Activated CD4-positive, alpha-beta memory T cell treated with anti-CD3 and anti-CD28 coated beads for 36 hours (primary cell): ENCODE measurements at regions not wholly inside any gene's neighbourhood (a gene's known extent, or its start where the extent isn't known, plus 50 kb on each side); places are given as distances from the start of the nearest gene placed in this dataset.

Source experiments
- CTCF ChIA-PET: fragments of 350-600 bp; sonication (Branson Sonifier 250); formaldehyde crosslinking; loops from one replicate; lab custom pipeline; 2021; ENCODE audit warnings: antibody characterized with exemption, inconsistent platforms; lab: Charles Lee
- POLR2A ChIA-PET: fragments of 350-600 bp; sonication (Branson Sonifier 250); formaldehyde crosslinking; loops from one replicate; lab custom pipeline; 2021; ENCODE audit warnings: antibody characterized with exemption; lab: Charles Lee
- DNase-seq: peaks from one replicate; pipeline ENCODE4 v3.0.0-alpha.2; 2020
- H3K27ac Mint-ChIP-seq: one replicate; pipeline ENCODE4 v1.8.0; 2021; ENCODE audit warnings: mixed read lengths
- H3K27me3 Mint-ChIP-seq: one replicate; pipeline ENCODE4 v1.8.0; 2021; ENCODE audit warnings: mixed read lengths
- H3K36me3 Mint-ChIP-seq: one replicate; pipeline ENCODE4 v1.8.0; 2021; ENCODE audit warnings: mixed read lengths
- H3K4me1 Mint-ChIP-seq: one replicate; pipeline ENCODE4 v1.8.0; 2021; ENCODE audit warnings: low read depth, mixed read lengths
- H3K4me3 Mint-ChIP-seq: one replicate; pipeline ENCODE4 v1.8.0; 2021; ENCODE audit warnings: mild to moderate bottlenecking, mixed read lengths
- H3K9me3 Mint-ChIP-seq: one replicate; pipeline ENCODE4 v1.8.0; 2021; ENCODE audit warnings: mixed read lengths
- intact Hi-C: fragments of 100-400 bp; cut with micrococcal nuclease; formaldehyde crosslinking; loops from one replicate; pipeline ENCODE4 v1.15.1; 2023

GRCh38 chr6:18681832-18682503 is 294.8 kb downstream of the RNF144B start:
- Mint-ChIP-seq H3K27ac (no peak overlapping the region), H3K9me3 (peaks cover 8% of the 10 kb centered on the region), H3K4me3 (no peak overlapping the region), H3K36me3 (no peaks in the 10 kb centered on the region), H3K4me1 (no peaks in the 10 kb centered on the region), H3K27me3 (no peaks in the 10 kb centered on the region)
- POLR2A ChIA-PET = no interaction called here
- intact Hi-C loops = no loop called here
- DNase-seq = no peak
- CTCF ChIA-PET = no interaction called here

GRCh38 chr6:18684343-18684742 is 297.2 kb downstream of the RNF144B start:
- POLR2A ChIA-PET = no interaction called here
- Mint-ChIP-seq H3K27ac (no peak overlapping the region), H3K9me3 (peaks cover 2% of the 10 kb centered on the region), H3K27me3 (no peaks in the 10 kb centered on the region), H3K4me3 (no peak overlapping the region), H3K36me3 (no peaks in the 10 kb centered on the region), H3K4me1 (no peaks in the 10 kb centered on the region)
- DNase-seq = no peak
- intact Hi-C loops = no loop called here
- CTCF ChIA-PET = no interaction called here

- H3K27ac Mint-ChIP-seq = no peak overlapping the region
- no peaks in the 10 kb centered on the region for H3K9me3 Mint-ChIP-seq
- no peak overlapping the region for H3K4me3 Mint-ChIP-seq
- H3K36me3 Mint-ChIP-seq = no peaks in the 10 kb centered on the region
- ChIA-PET POLR2A (no interaction called here), CTCF (no interaction called here)
- H3K27me3 Mint-ChIP-seq = no peaks in the 10 kb centered on the region
- H3K4me1 Mint-ChIP-seq = no peaks in the 10 kb centered on the region
- DNase-seq = no peak
- intact Hi-C loops = no loop called here
Observed at GRCh38 chr6:18692929-18693685, 306.0 kb downstream of the RNF144B start.

- CTCF ChIA-PET = no interaction called here
- Mint-ChIP-seq H3K4me3 (no peak overlapping the region), H3K9me3 (no peaks in the 10 kb centered on the region), H3K4me1 (no peaks in the 10 kb centered on the region), H3K27ac (no peak overlapping the region), H3K36me3 (no peaks in the 10 kb centered on the region), H3K27me3 (no peaks in the 10 kb centered on the region)
- POLR2A ChIA-PET = no interaction called here
- intact Hi-C loops = no loop called here
- no peak for DNase-seq
Observed at GRCh38 chr6:18693881-18694280, 306.7 kb downstream of the RNF144B start.

GRCh38 chr6:18703546-18703945 is 316.4 kb downstream of the RNF144B start:
- intact Hi-C loops = no loop called here
- no peaks in the 10 kb centered on the region for H3K36me3 Mint-ChIP-seq
- ChIA-PET CTCF (no interaction called here), POLR2A (no interaction called here)
- no peaks in the 10 kb centered on the region for H3K4me1 Mint-ChIP-seq
- DNase-seq = no peak
- H3K27me3 Mint-ChIP-seq = no peaks in the 10 kb centered on the region
- no peak overlapping the region for H3K27ac Mint-ChIP-seq
- H3K9me3 Mint-ChIP-seq = no peaks in the 10 kb centered on the region
- H3K4me3 Mint-ChIP-seq = no peak overlapping the region

GRCh38 chr6:18707714-18708439 is 320.7 kb downstream of the RNF144B start:
- CTCF ChIA-PET = no interaction called here
- POLR2A ChIA-PET = no interaction called here

GRCh38 chr6:18712595-18712994 is 325.4 kb downstream of the RNF144B start:
- no peak for DNase-seq
- no peak overlapping the region for H3K4me3 Mint-ChIP-seq
- no peaks in the 10 kb centered on the region for H3K4me1 Mint-ChIP-seq
- intact Hi-C loops = no loop called here
- H3K27me3 Mint-ChIP-seq = no peaks in the 10 kb centered on the region
- H3K9me3 Mint-ChIP-seq = no peaks in the 10 kb centered on the region
- POLR2A ChIA-PET = no interaction called here
- no peaks in the 10 kb centered on the region for H3K36me3 Mint-ChIP-seq
- CTCF ChIA-PET = no interaction called here
- no peak overlapping the region for H3K27ac Mint-ChIP-seq

More at GRCh38 chr6:18707714-18708439, 320.7 kb downstream of the RNF144B start:
- no peaks in the 10 kb centered on the region for H3K27me3 Mint-ChIP-seq
- no peaks in the 10 kb centered on the region for H3K36me3 Mint-ChIP-seq
- intact Hi-C loops = no loop called here
- H3K4me3 Mint-ChIP-seq = no peak overlapping the region
- H3K4me1 Mint-ChIP-seq = no peaks in the 10 kb centered on the region
- DNase-seq = no peak
- H3K9me3 Mint-ChIP-seq = no peaks in the 10 kb centered on the region
- no peak overlapping the region for H3K27ac Mint-ChIP-seq

GRCh38 chr6:18720075-18720474 is 332.9 kb downstream of the RNF144B start:
- Mint-ChIP-seq H3K9me3 (no peaks in the 10 kb centered on the region), H3K4me3 (no peak overlapping the region), H3K27me3 (no peaks in the 10 kb centered on the region), H3K36me3 (no peaks in the 10 kb centered on the region), H3K27ac (no peak overlapping the region), H3K4me1 (no peaks in the 10 kb centered on the region)
- CTCF ChIA-PET = no interaction called here
- POLR2A ChIA-PET = no interaction called here
- no peak for DNase-seq
- intact Hi-C loops = no loop called here

- intact Hi-C loops = no loop called here
- H3K4me3 Mint-ChIP-seq = no peak overlapping the region
- no peaks in the 10 kb centered on the region for H3K4me1 Mint-ChIP-seq
- ChIA-PET POLR2A (no interaction called here), CTCF (no interaction called here)
- DNase-seq = no peak
- H3K27ac Mint-ChIP-seq = no peak overlapping the region
- H3K27me3 Mint-ChIP-seq = no peaks in the 10 kb centered on the region
- H3K36me3 Mint-ChIP-seq = no peaks in the 10 kb centered on the region
- H3K9me3 Mint-ChIP-seq = no peaks in the 10 kb centered on the region
Observed at GRCh38 chr6:18724056-18724455, 336.9 kb downstream of the RNF144B start.

- ChIA-PET CTCF (no interaction called here), POLR2A (no interaction called here)
- H3K27ac Mint-ChIP-seq = no peak overlapping the region
- no peaks in the 10 kb centered on the region for H3K4me1 Mint-ChIP-seq
- no peaks in the 10 kb centered on the region for H3K27me3 Mint-ChIP-seq
- no peaks in the 10 kb centered on the region for H3K9me3 Mint-ChIP-seq
- no peak overlapping the region for H3K4me3 Mint-ChIP-seq
- H3K36me3 Mint-ChIP-seq = no peaks in the 10 kb centered on the region
- DNase-seq = no peak
- intact Hi-C loops = no loop called here
Observed at GRCh38 chr6:18725449-18725848, 338.3 kb downstream of the RNF144B start.

GRCh38 chr6:18733921-18734550 is 346.9 kb downstream of the RNF144B start:
- no peak overlapping the region for H3K4me3 Mint-ChIP-seq

GRCh38 chr6:18741741-18742140 is 354.6 kb downstream of the RNF144B start:
- CTCF ChIA-PET = no interaction called here
- Mint-ChIP-seq H3K4me3 (no peak overlapping the region), H3K27ac (no peak overlapping the region), H3K27me3 (no peaks in the 10 kb centered on the region), H3K36me3 (no peaks in the 10 kb centered on the region), H3K4me1 (no peaks in the 10 kb centered on the region), H3K9me3 (no peaks in the 10 kb centered on the region)
- DNase-seq = no peak
- POLR2A ChIA-PET = interaction anchor here (0.6 kb wide), 1 partner anchor 1861 kb away, joined by 4 read pairs; no protein-coding TSS in a partner anchor
- intact Hi-C loops = no loop called here

More at GRCh38 chr6:18733921-18734550, 346.9 kb downstream of the RNF144B start:
- intact Hi-C loops = no loop called here
- no peak overlapping the region for H3K27ac Mint-ChIP-seq
- no peak for DNase-seq
- H3K27me3 Mint-ChIP-seq = no peaks in the 10 kb centered on the region
- H3K4me1 Mint-ChIP-seq = no peaks in the 10 kb centered on the region
- H3K36me3 Mint-ChIP-seq = no peaks in the 10 kb centered on the region
- POLR2A ChIA-PET = no interaction called here
- CTCF ChIA-PET = no interaction called here
- peaks cover 7% of the 10 kb centered on the region for H3K9me3 Mint-ChIP-seq
